ENCODE measurements at regions not wholly inside any gene's neighbourhood (a gene's known extent, or its start where the extent isn't known, plus 50 kb on each side); places are given as distances from the start of the nearest gene placed in this dataset.

- ChIA-PET SMC1A (ENCODE audit: uncharacterized antibody, unreplicated experiment) (no interaction called here), CTCF (no interaction called here), RAD21 (ENCODE audit: unreplicated experiment) (no interaction called here), POLR2A (no interaction called here)
- 6% methylated on average over 3 of the region's 3 CpGs for WGBS (ENCODE audit: insufficient coverage, insufficient replicate concordance, low lambda C conversion rate, missing lambda C conversion rate)
- TF ChIP-seq IKZF1 (conservative IDR thresholded peaks at IDR 0.05) (no peak), SUPT20H (IDR thresholded peaks at IDR 0.05; ENCODE audit: borderline replicate concordance, control insufficient read depth, low read depth, low read length) (no peak), NR2C2 (IDR thresholded peaks at IDR 0.05; ENCODE audit: borderline replicate concordance, control insufficient read depth, insufficient read length, low read depth) (no peak), POLR2AphosphoS2 (IDR thresholded peaks at IDR 0.05; ENCODE audit: low read depth, low read length) (no peak), ZBED1 (IDR thresholded peaks at IDR 0.05; ENCODE audit: borderline replicate concordance) (no peak), ZNF384 (IDR thresholded peaks at IDR 0.05; ENCODE audit: borderline replicate concordance, low read depth, low read length) (no peak), MEF2A (IDR thresholded peaks at IDR 0.05; ENCODE audit: insufficient read depth, low read depth, low read length) (no peak), TCF12 (IDR thresholded peaks at IDR 0.05; ENCODE audit: low read depth, low read length) (no peak)
- TF ChIP-seq, protein P1, sequence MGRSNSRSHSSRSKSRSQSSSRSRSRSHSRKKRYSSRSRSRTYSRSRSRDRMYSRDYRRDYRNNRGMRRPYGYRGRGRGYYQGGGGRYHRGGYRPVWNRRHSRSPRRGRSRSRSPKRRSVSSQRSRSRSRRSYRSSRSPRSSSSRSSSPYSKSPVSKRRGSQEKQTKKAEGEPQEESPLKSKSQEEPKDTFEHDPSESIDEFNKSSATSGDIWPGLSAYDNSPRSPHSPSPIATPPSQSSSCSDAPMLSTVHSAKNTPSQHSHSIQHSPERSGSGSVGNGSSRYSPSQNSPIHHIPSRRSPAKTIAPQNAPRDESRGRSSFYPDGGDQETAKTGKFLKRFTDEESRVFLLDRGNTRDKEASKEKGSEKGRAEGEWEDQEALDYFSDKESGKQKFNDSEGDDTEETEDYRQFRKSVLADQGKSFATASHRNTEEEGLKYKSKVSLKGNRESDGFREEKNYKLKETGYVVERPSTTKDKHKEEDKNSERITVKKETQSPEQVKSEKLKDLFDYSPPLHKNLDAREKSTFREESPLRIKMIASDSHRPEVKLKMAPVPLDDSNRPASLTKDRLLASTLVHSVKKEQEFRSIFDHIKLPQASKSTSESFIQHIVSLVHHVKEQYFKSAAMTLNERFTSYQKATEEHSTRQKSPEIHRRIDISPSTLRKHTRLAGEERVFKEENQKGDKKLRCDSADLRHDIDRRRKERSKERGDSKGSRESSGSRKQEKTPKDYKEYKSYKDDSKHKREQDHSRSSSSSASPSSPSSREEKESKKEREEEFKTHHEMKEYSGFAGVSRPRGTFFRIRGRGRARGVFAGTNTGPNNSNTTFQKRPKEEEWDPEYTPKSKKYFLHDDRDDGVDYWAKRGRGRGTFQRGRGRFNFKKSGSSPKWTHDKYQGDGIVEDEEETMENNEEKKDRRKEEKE (IDR thresholded peaks at IDR 0.05) = no peak
- Histone ChIP-seq H3K9ac (ENCODE audit: control insufficient read depth, insufficient read depth, low read length) (no peak overlapping the region), H3K9me3 (replicated peaks; ENCODE audit: control insufficient read depth, insufficient read depth, low read length) (no peaks in the 10 kb centered on the region), H3K27ac (ENCODE audit: control insufficient read depth, insufficient read depth) (no peak overlapping the region), H4K20me1 (ENCODE audit: control insufficient read depth, insufficient read depth) (no peaks in the 10 kb centered on the region), H3K79me2 (ENCODE audit: control insufficient read depth, insufficient read depth, low read length) (no peaks in the 10 kb centered on the region), H3K36me3 (ENCODE audit: control insufficient read depth in 2 of 2, insufficient read depth in 2 of 2, low read length in 1 of 2) (no peaks in the 10 kb centered on the region), H3K4me3 (no peak overlapping the region), H3K4me1 (ENCODE audit: control insufficient read depth, insufficient read depth, low read length) (no peaks in the 10 kb centered on the region), H3K4me2 (ENCODE audit: control insufficient read depth, insufficient read depth) (no peak overlapping the region), H2AFZ (ENCODE audit: control insufficient read depth, low read depth, low read length) (no peak overlapping the region), H3K27me3 (replicated peaks in 1 of 2; ENCODE audit: control insufficient read depth in 2 of 2, insufficient read depth in 2 of 2, low read length in 1 of 2) (no peaks in the 10 kb centered on the region)
- in situ Hi-C loops (cut with MboI) (no loop called here), intact Hi-C loops (cut with micrococcal nuclease; ENCODE audit: unreplicated experiment) (no loop called here)
- no peak for FAIRE-seq
- DNase-seq (ENCODE audit: low read depth, low spot score) = no peak
- BruUV-seq (replicated peaks) = no TSS peak
- ATAC-seq = no peak
Measured at GRCh38 chr6:51182827-51183226, 364.2 kb downstream of the TFAP2B start.

All from GM12878 (cell line).